Endothelial cell of umbilical vein (primary cell): ENCODE measurements at regions not wholly inside any gene's neighbourhood (a gene's known extent, or its start where the extent isn't known, plus 50 kb on each side); places are given as distances from the start of the nearest gene placed in this dataset.

Experiments used
- CTCF ChIP-seq, 2 donors: IDR thresholded peaks; 1 replicate in 1 of 2; 2 replicates in 1 of 2; pipeline ENCODE4 v1.5.1; 2011; ENCODE audit warnings: low read length in 2 of 2, mild to moderate bottlenecking in 2 of 2, moderate library complexity in 2 of 2, control low read depth in 1 of 2, inconsistent platforms in 1 of 2, low read depth in 1 of 2; ENCODE audit not compliant: insufficient read depth in 1 of 2; ENCODE audit errors: extremely low read depth in 1 of 2
- GATA2 ChIP-seq: IDR thresholded peaks from 2 replicates; pipeline ENCODE4 v1.7.0; 2011; ENCODE audit warnings: low read depth, mild to moderate bottlenecking, moderate library complexity, mixed read lengths, low read length; ENCODE audit not compliant: insufficient read length, insufficient read depth

- TF ChIP-seq GATA2 (no peak), CTCF (IDR thresholded peaks at IDR 0.05; ENCODE audit: extremely low read depth in 1 of 2, insufficient read depth in 1 of 2, low read depth in 1 of 2, low read length in 2 of 2) (no peak)
Observed at GRCh38 chr13:91155512-91156114, 191.9 kb upstream of the MIR17HG start.
